Amniotic epithelial cell (primary cell): ENCODE measurements at regions not wholly inside any gene's neighbourhood (a gene's known extent, or its start where the extent isn't known, plus 50 kb on each side); places are given as distances from the start of the nearest gene placed in this dataset.
"Not testable (repeated sequence)": the region's sequence is repeated elsewhere in the genome, so short reads cannot be mapped to it uniquely, and the experiment has no call there.

Experiments
- DNase-seq: peaks from one replicate; pipeline ENCODE4 v3.0.0-alpha.2; 2010; ENCODE audit warnings: low read depth

DNA sequence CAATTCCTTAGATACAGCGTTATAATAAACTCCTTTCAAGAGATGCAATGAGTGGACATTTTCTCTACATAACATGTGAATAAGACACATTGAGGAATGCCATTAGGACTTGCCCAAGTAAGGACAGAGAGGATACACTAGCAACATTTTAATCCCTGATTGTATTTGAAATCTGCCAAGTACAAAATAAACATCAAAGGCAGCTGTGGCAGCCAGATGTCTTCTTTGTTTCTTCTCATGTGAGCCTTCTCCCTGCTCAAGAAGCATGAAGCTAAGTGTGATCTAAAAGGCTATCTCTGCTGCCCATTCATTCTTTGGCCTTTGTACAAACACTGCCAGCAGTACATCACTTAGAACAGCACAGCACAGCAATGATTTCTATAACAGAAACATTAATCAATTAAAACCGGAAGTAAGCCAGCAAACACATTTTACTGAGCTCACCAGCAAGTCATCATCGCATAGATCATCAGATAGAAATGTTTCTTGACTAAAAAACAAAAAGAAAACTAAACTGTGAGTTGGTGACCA lies 364.0 kb downstream of the CNTN6 start:
- no peak for DNase-seq

- no peak for DNase-seq
Measured at GRCh38 chr3:1462371-1462770, 369.5 kb downstream of the CNTN6 start.

DNA sequence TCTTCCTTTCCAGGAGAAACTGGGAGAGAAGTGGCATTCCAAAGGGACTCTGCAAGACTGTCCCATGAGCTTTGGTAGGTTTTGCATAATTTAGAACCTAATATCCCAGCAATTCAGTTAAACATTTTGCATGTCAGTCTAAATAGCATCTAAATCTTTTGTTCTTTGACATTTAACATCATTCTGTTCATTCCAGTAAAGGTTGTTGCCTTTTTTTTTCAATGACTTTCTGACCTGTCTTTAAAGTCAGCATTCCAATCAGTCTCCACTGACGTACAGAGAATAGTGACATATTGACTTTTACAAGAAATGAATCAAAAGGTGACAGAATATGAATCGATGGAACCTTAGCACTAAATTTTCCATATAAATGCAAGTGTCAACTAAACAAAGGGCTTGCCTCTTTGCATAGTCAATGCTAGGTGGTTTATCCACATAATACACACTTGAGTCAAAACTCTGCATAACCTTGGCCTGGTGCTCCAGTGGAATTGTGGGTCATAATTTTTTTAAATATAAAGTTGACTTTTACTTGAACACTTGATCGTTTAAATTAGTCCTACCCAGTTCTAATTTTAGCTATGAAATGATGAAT lies 370.1 kb downstream of the CNTN6 start:
- DNase-seq, result no peak

DNA sequence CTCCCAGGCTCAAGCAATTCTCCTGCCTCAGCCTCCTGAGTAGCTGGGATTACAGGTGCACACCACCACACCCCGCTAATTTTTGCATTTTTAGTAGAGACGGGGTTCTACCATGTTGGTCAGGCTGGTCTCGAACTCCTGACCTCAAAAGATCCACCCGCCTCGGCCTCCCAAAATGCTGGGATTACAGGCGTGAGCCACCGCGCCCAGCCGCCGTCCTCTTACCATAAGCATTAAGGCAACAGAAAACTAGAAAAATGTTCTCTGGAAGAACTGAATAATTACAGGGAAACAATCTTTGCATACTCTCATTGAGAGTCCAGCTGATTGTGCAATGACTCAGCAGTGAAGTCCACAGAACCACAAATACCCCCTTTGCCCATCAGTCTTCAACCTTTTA lies 372.3 kb downstream of the CNTN6 start:
- DNase-seq, result not testable (repeated sequence)

- DNase-seq, result no peak
Measured at GRCh38 chr3:1468145-1468544, 375.3 kb downstream of the CNTN6 start.

GRCh38 chr3:1469248-1469647 lies 376.4 kb downstream of the CNTN6 start:
- DNase-seq, result no peak

DNA sequence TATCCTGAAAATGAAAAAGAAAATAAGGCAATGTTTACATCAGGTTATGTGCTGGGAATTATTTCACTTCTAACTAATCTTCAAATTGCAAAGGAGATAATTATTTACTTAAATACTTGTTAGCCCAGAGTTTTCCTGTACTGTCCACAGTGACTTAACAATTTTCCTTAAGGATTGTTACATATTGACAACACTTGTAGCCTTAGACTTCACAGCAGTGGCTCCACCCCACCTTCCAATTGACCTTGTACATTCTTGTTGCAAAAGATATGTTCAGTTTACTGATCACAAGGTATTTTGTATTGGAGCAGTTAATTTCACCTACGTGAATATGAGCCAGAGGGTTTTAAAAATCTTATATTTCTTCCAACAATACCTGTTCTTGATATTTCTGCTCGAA lies 376.9 kb downstream of the CNTN6 start:
- DNase-seq, result no peak

DNA sequence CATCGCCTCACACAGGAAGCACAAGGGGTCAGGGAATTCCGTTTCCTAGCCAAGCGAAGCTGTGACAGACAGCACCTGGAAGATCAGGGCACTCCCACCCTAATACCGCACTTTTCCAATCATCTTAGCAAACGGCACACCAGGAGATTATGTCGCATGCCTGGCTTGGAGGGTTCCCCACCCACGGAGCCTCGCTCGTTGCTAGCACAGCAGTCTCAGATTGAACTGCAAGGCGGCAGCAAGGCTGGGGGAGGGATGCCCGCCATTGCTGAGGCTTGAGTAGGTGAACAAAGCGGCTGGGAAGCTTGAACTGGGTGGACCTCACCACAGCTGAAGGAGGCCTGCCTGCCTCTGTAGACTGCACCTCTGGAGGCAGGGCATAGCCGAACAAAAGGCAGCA lies 384.8 kb downstream of the CNTN6 start:
- DNase-seq, result no peak

DNA sequence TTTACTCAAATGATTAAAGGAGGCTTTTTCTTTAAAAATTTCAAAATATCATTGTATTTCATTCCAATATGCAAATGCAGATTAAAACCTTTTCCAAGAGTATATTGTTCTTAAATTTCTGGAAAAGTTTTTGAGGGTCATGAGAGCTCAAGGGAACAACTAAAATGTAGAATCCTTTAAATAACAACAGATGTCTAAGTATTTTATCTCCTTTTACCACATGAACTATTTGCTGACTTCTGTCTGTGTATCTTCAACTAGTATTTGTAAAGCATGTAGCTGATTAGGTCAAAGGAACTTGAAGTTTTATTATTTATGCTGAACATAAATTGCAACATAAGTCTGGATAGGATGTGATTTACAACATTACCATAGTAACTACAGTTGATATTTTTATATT lies 402.6 kb downstream of the CNTN6 start:
- no peak for DNase-seq

DNA sequence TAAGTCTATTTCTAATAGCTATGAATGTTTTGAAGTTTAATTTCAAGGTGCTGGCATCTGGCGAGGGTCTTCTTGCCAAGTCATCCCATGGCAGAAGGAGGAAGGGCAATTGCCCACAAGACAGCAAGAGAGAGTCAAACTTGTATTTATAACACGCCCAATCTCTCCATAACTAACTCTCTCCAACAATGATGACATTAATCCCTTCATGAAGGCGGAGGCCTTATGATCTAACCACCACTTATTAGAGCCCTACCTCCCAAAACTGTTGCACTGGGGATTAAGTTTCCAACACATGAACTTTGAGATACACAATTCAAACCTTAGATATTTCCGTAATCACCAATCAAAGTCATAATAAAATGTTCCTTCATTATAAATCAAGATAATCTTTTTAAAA lies 406.9 kb downstream of the CNTN6 start:
- no peak for DNase-seq

DNA sequence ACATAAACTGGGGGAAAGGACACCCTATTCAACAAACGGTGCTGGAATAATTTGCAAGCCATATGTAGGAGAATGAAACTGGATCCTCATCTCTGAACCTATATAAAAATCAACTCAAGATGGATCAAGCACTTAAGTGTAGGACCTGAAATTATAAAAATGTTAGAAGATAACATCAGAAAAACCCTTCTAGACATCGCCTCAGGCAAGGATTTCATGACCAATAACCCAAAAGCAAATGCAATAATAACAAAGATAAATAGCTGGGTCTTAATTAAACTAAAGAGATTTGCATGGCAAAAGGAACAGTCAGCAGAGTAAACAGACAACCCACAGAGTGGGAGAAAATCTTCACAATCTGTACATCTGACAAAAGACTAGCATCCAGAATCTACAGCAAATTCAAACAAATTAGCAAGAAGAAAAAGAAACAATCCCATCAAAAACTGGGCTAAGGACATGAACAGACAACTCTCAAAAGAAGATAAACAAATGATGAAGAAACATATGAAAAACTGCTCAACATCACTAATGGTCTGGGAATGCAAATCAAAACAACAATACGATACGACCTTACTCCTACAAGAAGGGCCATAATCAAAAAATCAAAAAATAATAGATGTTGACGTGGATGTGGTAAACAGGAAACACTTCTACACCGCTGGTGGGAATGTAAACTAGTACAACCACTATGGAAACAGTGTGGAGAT lies 408.7 kb downstream of the CNTN6 start:
- no peak for DNase-seq

GRCh38 chr3:1506090-1506489 lies 413.3 kb downstream of the CNTN6 start:
- DNase-seq, result no peak

DNA sequence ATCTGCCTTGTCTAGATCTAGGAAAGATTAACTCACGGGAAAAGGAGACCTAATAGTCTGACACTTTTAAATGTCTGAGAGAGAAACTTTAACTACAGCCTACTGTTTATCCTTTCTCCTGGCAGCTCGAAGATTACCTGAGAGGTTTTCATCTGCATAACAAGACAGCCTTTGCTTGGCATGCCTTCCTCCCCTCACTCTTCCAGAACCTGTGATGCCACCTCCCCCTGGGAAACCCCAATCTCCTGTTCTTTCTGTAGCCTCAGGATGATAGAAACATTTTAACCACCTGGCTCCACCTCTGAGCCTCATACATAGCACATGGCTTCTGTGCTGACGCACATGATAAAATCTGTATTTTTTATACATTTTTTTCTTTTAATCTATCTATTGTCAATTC lies 420.8 kb downstream of the CNTN6 start:
- no peak for DNase-seq

GRCh38 chr3:1515882-1516281 lies 423.1 kb downstream of the CNTN6 start:
- DNase-seq, result no peak

DNA sequence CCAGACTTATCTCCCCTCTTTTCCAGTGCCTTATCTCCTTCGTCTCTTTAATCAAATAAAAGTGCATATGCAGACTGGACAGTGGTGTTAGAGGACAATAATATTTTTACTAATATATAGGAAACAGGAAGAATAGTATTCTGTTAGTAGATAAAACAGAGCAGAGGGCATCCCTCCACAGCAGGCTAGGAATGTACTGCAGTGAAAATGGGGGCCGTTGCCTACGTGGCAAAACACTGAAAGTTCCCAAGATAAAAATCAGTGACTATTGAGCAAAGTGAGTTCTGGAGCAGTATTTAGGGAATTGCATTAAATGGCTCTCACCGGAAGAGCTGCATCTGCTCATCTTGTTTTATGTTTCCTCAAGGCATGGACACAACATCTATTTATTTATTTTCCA lies 435.0 kb downstream of the CNTN6 start:
- no peak for DNase-seq

- DNase-seq, result no peak
Measured at GRCh38 chr3:1528621-1529020, 435.8 kb downstream of the CNTN6 start.

- no peak for DNase-seq
Measured at GRCh38 chr3:1529676-1530075, 436.9 kb downstream of the CNTN6 start.

DNA sequence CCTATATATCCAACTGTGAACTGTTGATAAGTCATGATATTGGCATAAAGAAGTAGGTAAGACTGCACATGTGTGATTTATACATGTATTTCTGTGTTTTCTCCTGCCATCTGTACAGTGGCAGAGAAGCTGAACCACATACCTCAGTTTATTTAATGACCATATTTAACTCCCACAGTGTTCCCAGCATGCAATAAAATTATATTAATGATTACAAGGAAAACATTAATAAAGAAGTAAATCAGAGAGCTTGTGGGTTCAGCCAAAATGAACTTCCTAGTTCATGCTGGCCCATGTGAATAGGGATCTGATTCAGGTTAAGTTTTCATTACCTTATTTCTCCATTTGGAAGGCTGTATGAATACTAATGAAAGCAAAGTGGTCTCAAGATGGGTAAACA lies 439.2 kb downstream of the CNTN6 start:
- no peak for DNase-seq

DNA sequence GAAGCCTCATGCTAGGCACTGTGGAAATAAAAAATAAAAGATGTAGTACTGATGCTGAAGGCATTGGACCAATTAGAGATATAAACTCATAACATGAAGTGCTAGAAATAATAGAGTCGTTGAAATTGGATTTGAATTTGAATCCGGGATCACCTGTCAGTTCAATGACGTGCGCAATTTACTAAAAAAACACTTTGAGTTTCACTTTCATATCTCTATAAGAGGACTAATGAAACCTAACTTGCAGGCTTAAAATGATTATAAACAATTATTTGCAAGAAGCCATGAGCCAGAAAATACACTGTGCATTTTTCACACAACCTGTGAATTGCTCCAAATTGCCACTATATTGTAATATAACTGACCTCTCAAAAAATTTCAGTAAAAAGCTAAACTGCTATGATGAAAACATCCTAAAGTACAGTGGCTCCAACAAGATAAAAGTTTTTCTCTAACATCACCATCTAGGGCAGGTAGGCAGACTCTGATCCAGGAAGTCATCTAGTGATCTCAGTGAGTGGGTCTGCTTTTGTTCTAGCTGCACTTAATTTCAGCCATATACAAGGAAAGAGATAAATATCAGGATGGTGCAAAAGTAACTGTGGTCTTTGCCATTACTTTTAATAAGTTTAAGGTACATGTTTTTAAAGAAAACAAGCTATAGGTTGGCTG lies 440.2 kb downstream of the CNTN6 start:
- no peak for DNase-seq

- no peak for DNase-seq
Measured at GRCh38 chr3:1533763-1534162, 440.9 kb downstream of the CNTN6 start.

DNA sequence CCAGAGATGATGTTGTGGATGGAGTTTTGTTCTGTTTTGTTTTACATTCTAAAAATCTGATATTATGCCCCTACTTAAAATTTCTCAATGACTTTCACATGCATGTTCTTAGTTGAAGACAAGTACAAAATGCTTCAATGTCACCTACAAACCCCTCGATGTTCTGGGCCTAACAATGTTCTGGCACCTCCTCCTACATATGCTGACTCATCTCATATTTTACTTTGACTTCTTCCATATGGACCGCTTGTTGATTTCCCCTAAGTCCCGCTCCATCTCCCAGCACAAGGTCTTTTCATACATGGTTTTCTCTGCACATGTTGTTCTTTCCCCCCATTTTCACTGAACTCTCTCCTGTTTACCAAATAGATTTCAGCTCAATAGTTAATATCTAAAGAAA lies 441.4 kb downstream of the CNTN6 start:
- no peak for DNase-seq

DNA sequence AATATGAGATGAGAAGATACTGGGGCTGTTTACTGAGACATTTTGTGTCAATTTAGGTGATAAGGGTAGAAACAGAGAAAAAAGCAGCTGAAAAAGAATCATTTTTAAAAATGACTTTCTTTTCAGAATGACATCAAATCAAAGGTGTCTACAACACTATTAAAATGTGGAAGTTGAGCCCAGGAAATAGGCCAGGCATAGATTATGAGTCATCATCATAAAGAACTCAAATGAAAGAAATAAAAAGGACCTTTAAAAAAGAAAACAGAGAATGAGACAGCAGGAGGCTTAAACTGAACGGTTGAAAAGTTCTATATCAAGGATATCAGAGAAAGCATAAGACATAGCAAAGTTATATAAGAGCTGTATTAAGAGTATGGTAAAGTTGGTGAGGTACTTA lies 442.5 kb downstream of the CNTN6 start:
- no peak for DNase-seq

GRCh38 chr3:1540686-1541085 lies 447.9 kb downstream of the CNTN6 start:
- DNase-seq, result no peak
